ENCODE measurements at regions not wholly inside any gene's neighbourhood (a gene's known extent, or its start where the extent isn't known, plus 50 kb on each side); places are given as distances from the start of the nearest gene placed in this dataset.

DNA sequence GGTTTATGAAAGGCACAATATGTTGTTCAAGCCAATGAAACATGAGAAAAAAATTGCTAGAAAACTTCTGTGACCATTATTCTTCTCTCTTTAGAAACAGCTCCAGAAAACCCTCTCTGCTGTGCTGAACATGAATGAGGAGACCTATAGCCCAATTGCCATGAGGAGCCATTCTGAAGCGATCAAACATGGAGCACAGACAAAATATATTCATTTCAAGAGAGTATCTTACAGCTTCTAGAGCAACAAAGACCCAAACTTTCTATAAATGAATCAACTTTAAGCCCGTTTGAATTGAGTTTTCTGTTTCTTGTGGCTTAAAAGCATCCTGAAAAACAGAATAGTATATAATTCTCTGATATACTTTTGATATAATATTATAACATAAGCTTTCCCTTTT, 83.4 kb upstream of the UCN3 start:
- no peak for TF ChIP-seq SIN3A (IDR thresholded peaks at IDR 0.05; ENCODE audit: borderline replicate concordance, insufficient read depth, low read length)
- TF ChIP-seq REST (IDR thresholded peaks at IDR 0.05; ENCODE audit: insufficient read depth in 1 of 2, low read depth in 2 of 2, low read length in 2 of 2), result no peak
- TF ChIP-seq FOXP2 (optimal IDR thresholded peaks at IDR 0.05; ENCODE audit: borderline replicate concordance, extremely low read depth, extremely low read length, insufficient read depth), result no peak

All from PFSK-1 (cell line).